Heart left ventricle (tissue), 13 donors: ENCODE measurements at regions not wholly inside any gene's neighbourhood (a gene's known extent, or its start where the extent isn't known, plus 50 kb on each side); places are given as distances from the start of the nearest gene placed in this dataset.

ENCODE experiments used
- CTCF ChIP-seq, 12 donors: fragments of 200-600 bp; sonication (generic) in 4 of 12; IDR thresholded peaks; one replicate each; pipeline versions ENCODE4 v1.5.0 to v1.8.0; 2018 to 2022; ENCODE audit warnings: antibody characterized with exemption in 12 of 12, mild to moderate bottlenecking in 5 of 12
- POLR2A ChIP-seq, 2 donors: fragments of 450-650 bp; IDR thresholded peaks; one replicate each; pipeline ENCODE4 v1.6.1; 2017; ENCODE audit warnings: antibody characterized with exemption in 2 of 2, mild to moderate bottlenecking in 2 of 2, moderate library complexity in 2 of 2
- donor health status: ischemic (EF 13 %, LVEDD 7.1; RV severe dilation, severe dysfunction).
- donor health status: DM: no; HTN: yes; CAD: no.
- donor health status: DM: no; HTN: no; CAD: no.
- donor health status: ischemic (EF 25% LVEDD 6.9; RV normal size, moderate dysfunction).
- donor health status: ischemic (EF 25% LVEDD 5.7; RV mildly dilated, moderate dysfunction).
- donor health status: ischemic (EF 35%, LVEDD 5.7; RV mildly dilated, moderate dysfunction).
- donor health status: nonischemic (EF 11% LVEDD 7.7; RV severe dilation, severe dysfunction).
- donor health status: DM: yes; HTN: yes; CAD: no.
- donor health status: PGD.
- donor health status: ischemic (EF 29% LVEDD 5.4; RV normal size, mild dysfunction).
- donor health status: nonischemic (EF 23%, LVEDD 6.1; RV moderate dilation, normal function).

- no peak for TF ChIP-seq CTCF (IDR thresholded peaks at IDR 0.05)
- no peak for TF ChIP-seq POLR2A (IDR thresholded peaks at IDR 0.05)
These were observed 105.9 kb upstream of the IGSF21 start for GRCh38 chr1:18001725-18002124.
